Effector memory CD8-positive, alpha-beta T cell (primary cell): ENCODE measurements at regions not wholly inside any gene's neighbourhood (a gene's known extent, or its start where the extent isn't known, plus 50 kb on each side); places are given as distances from the start of the nearest gene placed in this dataset.

Source experiments
- ATAC-seq: fragments of 150-1000 bp; cut with Tn5 transposase; replicated peaks from 2 replicates; pipeline ENCODE4 v1.10.0; 2021; ENCODE audit warnings: mild to moderate bottlenecking, moderate library complexity
- DNase-seq, 3 experiments: peaks; one replicate each; pipeline ENCODE4 v3.0.0; 2021
- H3K27ac Mint-ChIP-seq, 2 donors: one replicate each; pipeline ENCODE4 v1.8.0; 2022; ENCODE audit warnings: mild to moderate bottlenecking in 2 of 2, mixed read lengths in 2 of 2, moderate library complexity in 2 of 2
- H3K27me3 Mint-ChIP-seq, 2 donors: one replicate each; pipeline ENCODE4 v1.8.0; 2022; ENCODE audit warnings: mixed read lengths in 2 of 2
- H3K36me3 Mint-ChIP-seq: one replicate; pipeline ENCODE4 v1.8.0; 2022; ENCODE audit warnings: mild to moderate bottlenecking, moderate library complexity, mixed read lengths; ENCODE audit not compliant: insufficient read depth
- H3K4me1 Mint-ChIP-seq, 2 donors: one replicate each; pipeline ENCODE4 v1.8.0; 2022; ENCODE audit warnings: low read depth in 2 of 2, mixed read lengths in 2 of 2
- H3K4me3 Mint-ChIP-seq, 2 donors: one replicate each; pipeline ENCODE4 v1.8.0; 2022; ENCODE audit warnings: mild to moderate bottlenecking in 2 of 2, mixed read lengths in 2 of 2, moderate library complexity in 2 of 2
- H3K9me3 Mint-ChIP-seq, 2 donors: one replicate each; pipeline ENCODE4 v1.8.0; 2022; ENCODE audit warnings: mixed read lengths in 2 of 2

DNA sequence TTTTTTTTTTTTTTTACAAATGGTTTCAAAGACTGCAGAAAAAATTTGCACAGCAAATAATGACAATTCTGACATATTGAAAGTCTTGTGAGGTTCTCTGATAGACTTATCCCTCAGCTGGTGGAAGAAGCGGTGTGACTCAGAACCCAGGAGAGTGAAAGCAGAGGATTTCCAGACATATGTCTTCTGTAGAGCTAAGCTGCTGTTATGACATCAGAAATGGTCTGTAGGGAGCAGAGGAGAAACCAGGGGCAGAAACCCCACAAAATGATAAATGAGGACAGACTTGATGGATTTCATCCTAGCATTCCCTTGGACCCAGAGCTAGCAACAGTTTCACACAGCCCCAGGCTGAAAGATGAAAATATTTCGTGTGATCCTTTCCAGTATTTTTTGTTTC is 582.6 kb downstream of the METTL15 start:
- Mint-ChIP-seq H3K9me3 (peaks cover 0 to 4% of the 10 kb centered on the region in 2 donors), H3K4me3 (no peak overlapping the region), H3K27ac (no peak overlapping the region), H3K4me1 (no peaks in the 10 kb centered on the region), H3K36me3 (no peaks in the 10 kb centered on the region), H3K27me3 (no peaks in the 10 kb centered on the region)
- DNase-seq, result no peak
- no peak for ATAC-seq

DNA sequence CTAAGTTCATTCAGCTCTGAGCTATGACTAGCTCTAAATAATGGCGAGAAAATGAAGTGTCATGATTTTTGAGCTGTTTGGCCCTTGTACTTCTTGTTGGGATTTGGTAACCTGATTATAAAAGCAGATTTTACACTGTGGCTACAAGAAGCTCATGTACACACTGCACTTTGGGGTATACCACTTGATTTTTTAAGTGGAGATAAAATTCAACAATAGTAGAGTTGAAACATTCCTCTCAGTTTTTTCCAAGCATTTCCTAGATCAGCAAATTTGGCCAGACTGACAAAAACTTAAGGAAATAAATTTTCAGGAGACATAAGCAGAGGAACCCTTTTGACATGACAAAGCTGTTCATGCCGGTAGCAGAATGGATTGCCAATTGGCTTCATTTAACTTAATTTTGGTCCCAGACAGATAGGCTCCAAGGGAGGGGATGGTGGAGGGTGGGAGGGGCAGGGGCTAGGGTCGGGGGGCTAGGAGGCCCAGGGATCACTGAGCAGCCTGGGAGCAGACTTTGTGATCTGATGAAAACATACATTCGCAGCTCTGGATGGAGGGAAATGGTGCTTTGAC is 575.9 kb downstream of the METTL15 start:
- DNase-seq (no peak), ATAC-seq (no peak)
- no peaks in the 10 kb centered on the region for H3K27me3 Mint-ChIP-seq
- H3K36me3 Mint-ChIP-seq, result no peaks in the 10 kb centered on the region
- no peak overlapping the region for H3K4me3 Mint-ChIP-seq
- peaks cover 0 to 14% of the 10 kb centered on the region in 2 donors for H3K9me3 Mint-ChIP-seq
- H3K4me1 Mint-ChIP-seq, result no peaks in the 10 kb centered on the region
- no peak overlapping the region for H3K27ac Mint-ChIP-seq

DNA sequence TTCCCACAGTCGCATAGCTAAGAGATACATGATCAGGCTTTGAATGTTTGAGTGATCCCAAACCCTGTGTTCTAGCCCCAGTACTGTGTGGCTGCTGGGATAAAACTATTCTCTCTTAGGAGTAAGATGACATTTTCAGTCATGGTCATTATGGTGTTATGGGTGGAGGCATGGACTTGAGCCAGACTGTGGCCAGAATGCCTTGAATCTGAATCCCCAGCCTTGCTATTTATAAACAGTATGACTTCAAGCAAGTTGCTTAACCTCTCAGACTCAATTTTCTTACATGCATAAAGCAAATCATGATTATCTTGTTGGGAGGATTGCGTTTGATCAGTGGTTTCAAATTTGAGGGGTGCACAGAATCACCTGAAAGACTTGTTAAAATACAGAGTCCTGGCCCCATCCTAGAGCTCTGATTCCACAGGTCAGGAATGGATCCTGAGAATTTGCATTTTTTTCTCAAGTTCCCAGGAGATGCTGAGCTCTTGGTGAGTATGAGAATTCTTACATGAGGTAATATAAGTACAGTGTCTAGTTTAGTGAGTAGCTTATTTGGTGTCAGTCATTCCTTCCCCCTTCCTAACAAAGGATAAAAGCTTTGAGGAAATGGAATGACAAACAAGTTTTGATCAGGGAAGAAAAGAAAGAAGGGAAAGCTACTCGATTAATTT is 571.7 kb downstream of the METTL15 start:
- no peaks in the 10 kb centered on the region for H3K36me3 Mint-ChIP-seq
- no peak overlapping the region for H3K4me3 Mint-ChIP-seq
- no peaks in the 10 kb centered on the region for H3K4me1 Mint-ChIP-seq
- no peaks in the 10 kb centered on the region for H3K27me3 Mint-ChIP-seq
- peaks cover 0 to 14% of the 10 kb centered on the region in 2 donors for H3K9me3 Mint-ChIP-seq
- ATAC-seq, result no peak
- H3K27ac Mint-ChIP-seq, result no peak overlapping the region
- DNase-seq, result no peak

- Mint-ChIP-seq H3K9me3 (peaks cover 0 to 7% of the 10 kb centered on the region in 2 donors), H3K4me3 (no peak overlapping the region), H3K36me3 (no peaks in the 10 kb centered on the region), H3K27me3 (no peaks in the 10 kb centered on the region), H3K27ac (no peak overlapping the region), H3K4me1 (no peaks in the 10 kb centered on the region)
- ATAC-seq (no peak), DNase-seq (no peak)
Measured at GRCh38 chr11:28677721-28678120, 569.5 kb downstream of the METTL15 start.

GRCh38 chr11:28675183-28675582 is 567.0 kb downstream of the METTL15 start:
- Mint-ChIP-seq H3K27ac (no peak overlapping the region), H3K27me3 (no peaks in the 10 kb centered on the region), H3K4me1 (no peaks in the 10 kb centered on the region), H3K4me3 (no peak overlapping the region), H3K9me3 (peaks cover 3% of the 10 kb centered on the region in 2 donors), H3K36me3 (no peaks in the 10 kb centered on the region)
- no peak for DNase-seq
- ATAC-seq, result no peak

GRCh38 chr11:28674433-28675103 is 566.4 kb downstream of the METTL15 start:
- no peak overlapping the region for H3K4me3 Mint-ChIP-seq

GRCh38 chr11:28673691-28674432 is 565.7 kb downstream of the METTL15 start:
- no peak for ATAC-seq
- Mint-ChIP-seq H3K4me1 (no peaks in the 10 kb centered on the region), H3K36me3 (no peaks in the 10 kb centered on the region)

More at GRCh38 chr11:28674433-28675103, 566.4 kb downstream of the METTL15 start:
- Mint-ChIP-seq H3K27me3 (no peaks in the 10 kb centered on the region), H3K27ac (no peak overlapping the region), H3K4me1 (no peaks in the 10 kb centered on the region), H3K36me3 (no peaks in the 10 kb centered on the region), H3K9me3 (peaks cover 0 to 3% of the 10 kb centered on the region in 2 donors)
- DNase-seq (no peak), ATAC-seq (no peak)

DNA sequence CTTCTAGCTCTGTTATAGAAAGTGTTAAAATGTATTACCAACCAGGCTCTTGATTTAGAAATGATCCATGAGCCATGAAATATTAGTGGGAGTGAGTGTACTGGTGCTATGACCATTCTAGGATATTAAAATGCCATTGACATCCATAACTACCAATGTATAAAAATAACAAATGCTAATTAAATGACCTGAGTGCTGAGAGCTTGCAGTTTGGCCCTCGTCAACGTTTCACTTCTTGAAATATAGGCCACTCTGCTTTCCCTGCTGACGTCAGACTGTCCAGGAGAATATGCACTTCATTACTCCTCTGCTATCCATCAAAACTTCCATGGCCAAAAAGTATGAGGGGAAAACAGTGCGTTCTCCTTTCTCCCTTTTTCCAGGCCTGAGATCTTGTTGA is 563.1 kb downstream of the METTL15 start:
- H3K27me3 Mint-ChIP-seq, result no peaks in the 10 kb centered on the region
- no peak overlapping the region for H3K4me3 Mint-ChIP-seq
- H3K36me3 Mint-ChIP-seq, result no peaks in the 10 kb centered on the region
- peaks cover 0 to 3% of the 10 kb centered on the region in 2 donors for H3K9me3 Mint-ChIP-seq
- DNase-seq (no peak), ATAC-seq (no peak)
- no peak overlapping the region for H3K27ac Mint-ChIP-seq
- no peaks in the 10 kb centered on the region for H3K4me1 Mint-ChIP-seq

More at GRCh38 chr11:28673691-28674432, 565.7 kb downstream of the METTL15 start:
- Mint-ChIP-seq H3K27me3 (no peaks in the 10 kb centered on the region), H3K4me3 (no peak overlapping the region), H3K9me3 (peaks cover 0 to 3% of the 10 kb centered on the region in 2 donors), H3K27ac (no peak overlapping the region)
- DNase-seq, result no peak

DNA sequence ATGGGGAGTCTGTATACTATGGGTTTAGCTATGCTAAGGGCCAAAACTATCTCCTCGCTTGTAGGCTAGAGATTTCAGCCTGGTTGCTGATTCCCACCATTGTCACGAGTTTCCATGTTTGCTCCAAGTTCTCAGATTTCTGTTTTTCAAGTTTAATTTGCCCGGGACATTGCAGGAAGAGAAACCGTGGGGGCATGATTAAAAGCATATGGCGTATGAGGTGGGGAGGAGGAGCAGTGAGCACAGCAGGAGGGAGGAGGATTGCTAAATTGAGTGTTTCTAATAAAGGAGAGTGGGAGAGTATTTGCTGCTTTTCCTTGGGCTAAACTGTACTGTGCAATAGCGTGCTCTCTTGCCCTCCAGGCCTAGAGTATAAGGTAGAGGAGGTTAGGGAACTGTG is 558.4 kb downstream of the METTL15 start:
- Mint-ChIP-seq H3K36me3 (no peaks in the 10 kb centered on the region), H3K27me3 (no peaks in the 10 kb centered on the region)
- ATAC-seq, result no peak

GRCh38 chr11:28659716-28660348 is 551.6 kb downstream of the METTL15 start:
- Mint-ChIP-seq H3K4me1 (no peaks in the 10 kb centered on the region), H3K9me3 (peaks cover 6 to 8% of the 10 kb centered on the region in 2 donors), H3K27me3 (no peaks in the 10 kb centered on the region), H3K27ac (no peak overlapping the region), H3K36me3 (no peaks in the 10 kb centered on the region), H3K4me3 (no peak overlapping the region)
- DNase-seq, result no peak
- ATAC-seq, result no peak

More for the DNA sequence above, 558.4 kb downstream of the METTL15 start:
- peaks cover 8% of the 10 kb centered on the region in 2 donors for H3K9me3 Mint-ChIP-seq
- H3K27ac Mint-ChIP-seq, result no peak overlapping the region
- no peaks in the 10 kb centered on the region for H3K4me1 Mint-ChIP-seq
- H3K4me3 Mint-ChIP-seq, result no peak overlapping the region
- no peak for DNase-seq

DNA sequence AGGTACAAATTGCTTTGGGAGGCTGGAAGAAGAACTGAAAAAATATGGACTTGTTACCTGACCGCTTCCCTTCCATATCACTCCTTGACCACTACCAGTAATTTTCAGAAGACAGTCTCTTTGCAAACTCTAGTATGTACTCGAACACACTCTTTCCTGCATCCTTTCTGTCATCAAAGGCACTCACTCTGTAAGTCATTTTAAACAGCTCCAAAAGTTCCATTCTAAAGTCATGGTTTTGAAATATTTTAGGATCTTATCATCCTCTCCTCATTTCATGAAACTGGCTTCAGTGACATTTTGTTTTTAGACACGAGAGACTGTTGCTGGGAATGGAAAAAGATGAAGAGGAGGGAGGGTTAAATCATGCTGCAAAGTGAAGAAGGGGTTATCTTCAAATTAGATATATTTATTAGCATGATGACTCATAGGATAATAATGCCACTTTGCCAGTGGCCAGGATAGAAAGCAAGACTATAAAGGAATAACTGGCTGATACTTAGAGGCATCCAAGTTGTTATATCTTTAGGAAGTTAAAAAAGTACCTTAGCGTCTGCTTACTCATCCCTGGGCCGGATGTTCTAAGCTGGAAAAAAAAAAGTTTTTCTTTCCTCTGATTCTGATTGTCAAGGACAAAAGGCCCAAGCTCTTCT is 549.3 kb downstream of the METTL15 start:
- no peaks in the 10 kb centered on the region for H3K36me3 Mint-ChIP-seq
- no peak for DNase-seq
- no peak overlapping the region for H3K4me3 Mint-ChIP-seq
- ATAC-seq, result no peak
- H3K4me1 Mint-ChIP-seq, result no peaks in the 10 kb centered on the region
- peaks cover 0 to 3% of the 10 kb centered on the region in 2 donors for H3K9me3 Mint-ChIP-seq
- no peaks in the 10 kb centered on the region for H3K27me3 Mint-ChIP-seq
- H3K27ac Mint-ChIP-seq, result no peak overlapping the region

DNA sequence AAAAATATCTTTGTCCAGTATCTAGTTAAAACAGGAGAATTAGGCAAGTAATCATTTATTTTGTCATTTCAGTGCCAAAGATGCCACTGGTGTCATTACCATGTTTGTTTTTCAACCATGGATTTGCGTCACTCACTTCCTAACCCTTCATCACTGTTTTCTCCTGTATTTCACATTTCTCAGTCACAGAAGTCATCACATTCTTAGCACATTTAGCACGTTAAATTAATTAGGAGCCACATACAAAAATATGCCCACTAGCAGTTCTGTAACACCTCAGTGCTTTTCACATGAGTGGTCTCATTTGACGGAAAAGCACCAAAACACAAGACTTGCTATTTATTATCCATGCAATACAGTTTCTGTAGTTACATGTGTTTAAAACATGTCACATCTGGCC is 546.0 kb downstream of the METTL15 start:
- H3K4me1 Mint-ChIP-seq, result no peaks in the 10 kb centered on the region
- no peak overlapping the region for H3K27ac Mint-ChIP-seq
- H3K36me3 Mint-ChIP-seq, result no peaks in the 10 kb centered on the region
- peaks cover 3 to 4% of the 10 kb centered on the region in 2 donors for H3K9me3 Mint-ChIP-seq
- H3K4me3 Mint-ChIP-seq, result no peak overlapping the region
- no peak for ATAC-seq
- no peak for DNase-seq
- no peaks in the 10 kb centered on the region for H3K27me3 Mint-ChIP-seq

DNA sequence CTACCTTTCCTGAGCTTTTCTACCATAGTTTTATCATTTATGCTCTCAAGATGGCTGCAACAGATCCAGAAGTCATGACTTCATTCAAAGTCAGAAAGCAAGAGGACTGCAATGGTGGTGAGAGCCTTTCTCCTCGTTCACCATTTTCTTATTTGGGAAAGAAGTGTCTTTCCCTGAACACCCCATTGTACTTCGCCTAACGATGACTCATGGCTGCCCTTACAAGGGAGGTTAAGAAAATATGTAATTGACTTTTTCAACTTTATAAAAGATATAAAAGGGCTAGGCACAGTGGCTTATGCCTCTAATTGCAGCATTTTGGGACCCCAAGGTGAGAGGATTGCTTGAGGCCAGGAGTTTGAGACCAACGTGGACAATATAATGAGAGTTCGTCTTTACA is 541.7 kb downstream of the METTL15 start:
- Mint-ChIP-seq H3K36me3 (no peaks in the 10 kb centered on the region), H3K4me3 (no peak overlapping the region)

More for the DNA sequence above, 541.7 kb downstream of the METTL15 start:
- no peak for DNase-seq
- Mint-ChIP-seq H3K4me1 (no peaks in the 10 kb centered on the region), H3K9me3 (peaks cover 4 to 12% of the 10 kb centered on the region in 2 donors), H3K27ac (no peak overlapping the region), H3K27me3 (no peaks in the 10 kb centered on the region)
- no peak for ATAC-seq
